Osteoblast (primary cell): ENCODE measurements at regions not wholly inside any gene's neighbourhood (a gene's known extent, or its start where the extent isn't known, plus 50 kb on each side); places are given as distances from the start of the nearest gene placed in this dataset.

Experiments used
- DNase-seq: peaks from one replicate; pipeline ENCODE4 v3.0.0; 2011; ENCODE audit warnings: low spot score, mixed read lengths; ENCODE audit not compliant: insufficient read length; ENCODE audit errors: missing footprints
- H2AFZ ChIP-seq: 2 replicates; pipeline ENCODE4 v1.6.0; 2011; ENCODE audit warnings: mild to moderate bottlenecking, low read length
- H3K27ac ChIP-seq: 2 replicates; pipeline ENCODE4 v1.5.1; 2011; ENCODE audit warnings: mild to moderate bottlenecking, low read depth, low read length, moderate library complexity
- H3K27me3 ChIP-seq: 2 replicates; pipeline ENCODE4 v1.6.0; 2012; ENCODE audit warnings: mild to moderate bottlenecking, control low read depth, inconsistent platforms, low read length, moderate library complexity; ENCODE audit not compliant: insufficient read depth
- H3K36me3 ChIP-seq: 2 replicates; pipeline ENCODE4 v1.5.1; 2011; ENCODE audit warnings: mild to moderate bottlenecking, low read length, control low read depth, moderate library complexity; ENCODE audit not compliant: insufficient read depth
- H3K4me1 ChIP-seq: 2 replicates; pipeline ENCODE4 v1.5.1; 2011; ENCODE audit warnings: mild to moderate bottlenecking, low read length, control low read depth, moderate library complexity; ENCODE audit not compliant: insufficient read depth
- H3K4me2 ChIP-seq: 2 replicates; pipeline ENCODE4 v1.6.0; 2011; ENCODE audit warnings: mild to moderate bottlenecking, low read length; ENCODE audit not compliant: insufficient read depth
- H3K4me3 ChIP-seq: fragments of 200-600 bp; sonication (generic); 3 replicates; pipeline ENCODE4 v1.5.1; 2012; ENCODE audit warnings: mild to moderate bottlenecking, low read length, inconsistent platforms; ENCODE audit not compliant: insufficient read depth
- H3K79me2 ChIP-seq: 2 replicates; pipeline ENCODE4 v1.6.0; 2012; ENCODE audit warnings: mild to moderate bottlenecking, low read length, control low read depth, inconsistent platforms; ENCODE audit not compliant: insufficient read depth
- H3K9me3 ChIP-seq: 2 replicates; pipeline ENCODE4 v1.5.1; 2011; ENCODE audit warnings: low read depth, low read length, control low read depth
- H4K20me1 ChIP-seq: 2 replicates; pipeline ENCODE4 v1.6.0; 2012; ENCODE audit warnings: mild to moderate bottlenecking, low read length, control low read depth; ENCODE audit not compliant: insufficient read depth
- CTCF ChIP-seq: IDR thresholded peaks from 2 replicates; pipeline ENCODE4 v1.5.1; 2011; ENCODE audit warnings: mild to moderate bottlenecking, low read depth, low read length, moderate library complexity; ENCODE audit errors: extremely low read depth

DNA sequence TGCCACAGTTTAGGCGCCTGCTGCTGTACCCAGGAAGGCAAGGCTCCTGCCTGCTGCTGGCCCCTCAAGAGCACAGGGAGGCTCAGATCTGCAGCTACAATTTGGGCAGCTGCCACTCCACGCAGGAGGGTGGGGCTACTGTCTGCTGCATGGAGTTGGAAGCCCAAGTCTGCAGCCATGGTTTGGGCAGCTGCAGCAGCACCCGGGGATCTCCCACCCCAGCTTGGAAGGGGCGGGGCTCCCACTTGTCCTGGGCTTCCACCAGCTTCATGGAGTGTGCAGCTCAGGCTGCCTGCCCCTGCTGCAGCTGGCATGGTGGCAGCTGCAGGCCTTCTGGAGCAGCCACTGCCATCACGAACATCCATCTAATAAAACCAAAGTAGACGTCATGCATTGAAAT is 512.9 kb downstream of the PYDC2 start:
- Histone ChIP-seq H4K20me1 (no peaks in the 10 kb centered on the region), H3K4me3 (no peak overlapping the region), H3K27me3 (no peaks in the 10 kb centered on the region), H2AFZ (no peak overlapping the region), H3K9me3 (no peaks in the 10 kb centered on the region), H3K79me2 (no peaks in the 10 kb centered on the region), H3K4me1 (no peaks in the 10 kb centered on the region), H3K36me3 (no peaks in the 10 kb centered on the region), H3K4me2 (no peak overlapping the region), H3K27ac (no peak overlapping the region)
- no peak for DNase-seq
- TF ChIP-seq CTCF: no peak

- Histone ChIP-seq H3K36me3 (no peaks in the 10 kb centered on the region), H3K4me1 (no peaks in the 10 kb centered on the region), H3K4me3 (no peak overlapping the region), H3K79me2 (no peaks in the 10 kb centered on the region), H4K20me1 (no peaks in the 10 kb centered on the region), H3K9me3 (no peaks in the 10 kb centered on the region), H3K4me2 (no peak overlapping the region), H3K27ac (no peak overlapping the region), H3K27me3 (no peaks in the 10 kb centered on the region), H2AFZ (no peak overlapping the region)
- DNase-seq: no peak
- TF ChIP-seq CTCF: no peak
Observed at GRCh38 chr3:191975936-191976335, 515.0 kb downstream of the PYDC2 start.

DNA sequence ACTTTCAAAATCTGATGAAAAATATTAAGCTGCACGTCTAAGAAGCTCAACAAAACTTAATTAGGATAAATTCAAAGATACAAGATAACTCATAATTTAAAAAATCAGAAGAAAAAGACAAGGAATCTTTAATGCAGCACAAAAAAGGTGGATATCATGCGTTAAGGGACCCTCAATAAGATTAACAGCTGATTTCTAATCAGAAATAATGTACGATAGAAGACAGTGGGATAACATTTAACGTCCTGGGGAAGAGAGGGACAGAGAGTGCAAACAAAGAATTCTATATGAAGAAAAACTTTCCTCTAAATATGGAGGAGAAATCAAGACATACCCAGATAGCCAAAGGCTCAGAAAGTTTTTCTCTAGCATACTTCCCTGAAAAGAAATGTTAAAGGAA is 519.5 kb downstream of the PYDC2 start:
- Histone ChIP-seq H3K4me2 (no peak overlapping the region), H3K79me2 (no peaks in the 10 kb centered on the region), H3K27ac (no peak overlapping the region), H3K27me3 (no peaks in the 10 kb centered on the region), H3K4me3 (no peak overlapping the region), H3K36me3 (no peaks in the 10 kb centered on the region), H2AFZ (no peak overlapping the region), H4K20me1 (no peaks in the 10 kb centered on the region), H3K4me1 (no peaks in the 10 kb centered on the region), H3K9me3 (no peaks in the 10 kb centered on the region)
- no peak for DNase-seq
- TF ChIP-seq CTCF: no peak

GRCh38 chr3:191982481-191982880 is 521.5 kb downstream of the PYDC2 start:
- H3K4me1 ChIP-seq: no peaks in the 10 kb centered on the region

More at GRCh38 chr3:191982481-191982880, 521.5 kb downstream of the PYDC2 start:
- no peak for DNase-seq
- no peaks in the 10 kb centered on the region for H3K36me3 ChIP-seq
- H3K27me3 ChIP-seq: no peaks in the 10 kb centered on the region
- H3K4me3 ChIP-seq: no peak overlapping the region
- H4K20me1 ChIP-seq: no peaks in the 10 kb centered on the region
- no peaks in the 10 kb centered on the region for H3K79me2 ChIP-seq
- H3K4me2 ChIP-seq: no peak overlapping the region
- no peaks in the 10 kb centered on the region for H3K9me3 ChIP-seq
- H3K27ac ChIP-seq: no peak overlapping the region
- H2AFZ ChIP-seq: no peak overlapping the region
- TF ChIP-seq CTCF: no peak
